ENCODE measurements at regions not wholly inside any gene's neighbourhood (a gene's known extent, or its start where the extent isn't known, plus 50 kb on each side); places are given as distances from the start of the nearest gene placed in this dataset.

DNA sequence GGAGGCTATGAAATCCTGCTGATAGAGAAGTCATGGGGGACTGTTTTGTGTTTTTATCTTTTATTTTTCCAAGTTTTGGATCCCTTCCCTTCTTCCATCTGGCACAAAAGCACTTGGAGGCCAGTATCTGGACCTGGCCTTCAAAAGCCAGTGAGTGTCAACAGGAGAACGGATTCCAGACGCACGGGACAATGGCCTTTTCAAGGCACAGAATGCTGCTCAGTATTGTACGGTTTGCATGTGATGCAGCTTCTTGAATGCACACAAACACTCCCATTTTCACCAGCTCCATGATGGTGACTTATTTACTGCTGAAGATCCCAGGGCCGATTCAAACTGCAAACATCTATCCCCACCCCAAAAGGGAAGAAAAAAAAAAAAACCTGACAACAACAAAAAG lies 145.4 kb downstream of the CPEB2 start:
- Histone ChIP-seq H2AFZ (ENCODE audit: low read depth, low read length) (no peak overlapping the region), H4K20me1 (ENCODE audit: insufficient read depth, low read length) (no peaks in the 10 kb centered on the region), H3K4me2 (ENCODE audit: low read length) (no peak overlapping the region), H3K36me3 (ENCODE audit: insufficient read depth, low read length) (no peaks in the 10 kb centered on the region), H3K9ac (ENCODE audit: low read length) (no peak overlapping the region), H3K4me1 (ENCODE audit: insufficient read depth, low read length) (peaks cover 19% of the 10 kb centered on the region), H3K9me3 (ENCODE audit: insufficient read depth, low read depth, low read length) (no peaks in the 10 kb centered on the region), H3K79me2 (ENCODE audit: insufficient read depth, low read length) (no peaks in the 10 kb centered on the region), H3K4me3 (ENCODE audit: insufficient read depth, low read depth, low read length) (no peak overlapping the region), H3K27me3 (ENCODE audit: insufficient read depth, low read length) (no peaks in the 10 kb centered on the region), H3K27ac (ENCODE audit: low read depth, low read length) (no peak overlapping the region)
- peaks cover 38% of the 10 kb centered on the region for H3K4me1 Mint-ChIP-seq (ENCODE audit: low read depth, unreplicated experiment)
- H3K4me3 Mint-ChIP-seq (ENCODE audit: unreplicated experiment): no peak overlapping the region
- H3K27ac Mint-ChIP-seq (ENCODE audit: unreplicated experiment): peak overlapping the region; percentile 4
- DNase-seq (ENCODE audit: low read depth): no peak
- H3K9me3 Mint-ChIP-seq (ENCODE audit: unreplicated experiment): no peaks in the 10 kb centered on the region
- no peaks in the 10 kb centered on the region for H3K27me3 Mint-ChIP-seq (ENCODE audit: low read depth, unreplicated experiment)
- TF ChIP-seq, protein P1, sequence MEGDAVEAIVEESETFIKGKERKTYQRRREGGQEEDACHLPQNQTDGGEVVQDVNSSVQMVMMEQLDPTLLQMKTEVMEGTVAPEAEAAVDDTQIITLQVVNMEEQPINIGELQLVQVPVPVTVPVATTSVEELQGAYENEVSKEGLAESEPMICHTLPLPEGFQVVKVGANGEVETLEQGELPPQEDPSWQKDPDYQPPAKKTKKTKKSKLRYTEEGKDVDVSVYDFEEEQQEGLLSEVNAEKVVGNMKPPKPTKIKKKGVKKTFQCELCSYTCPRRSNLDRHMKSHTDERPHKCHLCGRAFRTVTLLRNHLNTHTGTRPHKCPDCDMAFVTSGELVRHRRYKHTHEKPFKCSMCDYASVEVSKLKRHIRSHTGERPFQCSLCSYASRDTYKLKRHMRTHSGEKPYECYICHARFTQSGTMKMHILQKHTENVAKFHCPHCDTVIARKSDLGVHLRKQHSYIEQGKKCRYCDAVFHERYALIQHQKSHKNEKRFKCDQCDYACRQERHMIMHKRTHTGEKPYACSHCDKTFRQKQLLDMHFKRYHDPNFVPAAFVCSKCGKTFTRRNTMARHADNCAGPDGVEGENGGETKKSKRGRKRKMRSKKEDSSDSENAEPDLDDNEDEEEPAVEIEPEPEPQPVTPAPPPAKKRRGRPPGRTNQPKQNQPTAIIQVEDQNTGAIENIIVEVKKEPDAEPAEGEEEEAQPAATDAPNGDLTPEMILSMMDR (IDR thresholded peaks at IDR 0.05; ENCODE audit: insufficient read depth, low read depth, low read length): no peak
- TF ChIP-seq EZH2 (IDR thresholded peaks at IDR 0.05; ENCODE audit: insufficient read depth, low read length): no peak
- FAIRE-seq: no peak
- H3K36me3 Mint-ChIP-seq (ENCODE audit: low read depth, unreplicated experiment): peaks cover 2% of the 10 kb centered on the region

DNA sequence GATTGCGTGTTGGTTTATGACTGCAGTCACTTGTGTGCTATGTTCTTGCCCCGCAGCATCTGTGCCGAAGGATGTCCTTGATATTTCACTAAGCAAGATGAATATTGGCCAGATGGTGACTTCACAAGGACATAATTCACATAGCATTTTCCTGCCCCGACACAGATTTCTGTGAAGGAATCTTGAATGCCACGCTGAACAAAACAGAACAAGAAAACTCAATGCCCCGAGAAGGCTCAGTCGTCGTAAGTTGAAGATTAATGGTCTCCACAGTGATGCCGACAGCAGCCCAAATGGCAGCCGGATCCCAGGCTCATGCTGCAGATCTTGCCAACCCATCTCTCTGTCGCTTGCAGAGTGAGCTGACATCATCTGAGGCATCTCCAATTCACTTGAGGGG lies 145.9 kb downstream of the CPEB2 start:
- Histone ChIP-seq H3K4me2 (ENCODE audit: low read length) (no peak overlapping the region), H2AFZ (ENCODE audit: low read depth, low read length) (no peak overlapping the region), H3K9ac (ENCODE audit: low read length) (no peak overlapping the region), H3K36me3 (ENCODE audit: insufficient read depth, low read length) (no peaks in the 10 kb centered on the region), H3K9me3 (ENCODE audit: insufficient read depth, low read depth, low read length) (no peaks in the 10 kb centered on the region), H3K27me3 (ENCODE audit: insufficient read depth, low read length) (no peaks in the 10 kb centered on the region), H3K4me3 (ENCODE audit: insufficient read depth, low read depth, low read length) (no peak overlapping the region), H3K27ac (ENCODE audit: low read depth, low read length) (no peak overlapping the region), H3K79me2 (ENCODE audit: insufficient read depth, low read length) (no peaks in the 10 kb centered on the region), H3K4me1 (ENCODE audit: insufficient read depth, low read length) (peaks cover 19% of the 10 kb centered on the region), H4K20me1 (ENCODE audit: insufficient read depth, low read length) (no peaks in the 10 kb centered on the region)
- DNase-seq (ENCODE audit: low read depth) (no peak), FAIRE-seq (no peak)
- no peaks in the 10 kb centered on the region for H3K9me3 Mint-ChIP-seq (ENCODE audit: unreplicated experiment)
- H3K4me3 Mint-ChIP-seq (ENCODE audit: unreplicated experiment): no peak overlapping the region
- peak overlapping the region; percentile 95 for H3K27ac Mint-ChIP-seq (ENCODE audit: unreplicated experiment)
- peaks cover 38% of the 10 kb centered on the region for H3K4me1 Mint-ChIP-seq (ENCODE audit: low read depth, unreplicated experiment)
- H3K27me3 Mint-ChIP-seq (ENCODE audit: low read depth, unreplicated experiment): no peaks in the 10 kb centered on the region
- peaks cover 2% of the 10 kb centered on the region for H3K36me3 Mint-ChIP-seq (ENCODE audit: low read depth, unreplicated experiment)
- TF ChIP-seq EZH2 (IDR thresholded peaks at IDR 0.05; ENCODE audit: insufficient read depth, low read length): no peak
- TF ChIP-seq, protein P1 (IDR thresholded peaks at IDR 0.05; ENCODE audit: insufficient read depth, low read depth, low read length): no peak

DNA sequence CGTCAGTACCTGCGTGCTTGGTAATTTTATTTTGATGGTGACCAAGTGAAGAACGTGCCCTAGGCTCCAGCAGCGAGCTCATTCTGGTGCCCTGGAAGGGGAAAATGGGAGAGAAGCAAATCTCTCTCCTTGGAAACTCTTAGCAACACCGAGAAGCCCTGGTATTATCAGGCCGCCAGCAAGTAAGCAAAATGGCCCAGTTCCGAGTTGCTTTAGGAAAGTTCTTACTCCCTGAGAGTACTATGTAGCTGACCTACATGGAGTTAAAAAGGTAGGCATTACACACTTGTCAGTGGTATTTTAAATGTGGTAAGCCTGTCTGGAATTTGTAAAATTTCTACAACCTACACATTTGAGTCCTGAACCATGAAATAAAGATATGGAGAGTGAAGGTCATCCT lies 146.4 kb downstream of the CPEB2 start:
- Histone ChIP-seq H3K9me3 (ENCODE audit: insufficient read depth, low read depth, low read length) (no peaks in the 10 kb centered on the region), H3K79me2 (ENCODE audit: insufficient read depth, low read length) (no peaks in the 10 kb centered on the region), H3K36me3 (ENCODE audit: insufficient read depth, low read length) (no peaks in the 10 kb centered on the region), H3K4me1 (ENCODE audit: insufficient read depth, low read length) (peaks cover 19% of the 10 kb centered on the region), H3K4me3 (ENCODE audit: insufficient read depth, low read depth, low read length) (no peak overlapping the region), H2AFZ (ENCODE audit: low read depth, low read length) (no peak overlapping the region), H3K4me2 (ENCODE audit: low read length) (peak overlapping the region; percentile 66), H3K9ac (ENCODE audit: low read length) (no peak overlapping the region), H4K20me1 (ENCODE audit: insufficient read depth, low read length) (no peaks in the 10 kb centered on the region), H3K27ac (ENCODE audit: low read depth, low read length) (no peak overlapping the region), H3K27me3 (ENCODE audit: insufficient read depth, low read length) (no peaks in the 10 kb centered on the region)
- Mint-ChIP-seq H3K27ac (ENCODE audit: unreplicated experiment) (peak overlapping the region; percentile 95), H3K36me3 (ENCODE audit: low read depth, unreplicated experiment) (peaks cover 2% of the 10 kb centered on the region), H3K9me3 (ENCODE audit: unreplicated experiment) (no peaks in the 10 kb centered on the region), H3K4me1 (ENCODE audit: low read depth, unreplicated experiment) (peaks cover 41% of the 10 kb centered on the region), H3K27me3 (ENCODE audit: low read depth, unreplicated experiment) (no peaks in the 10 kb centered on the region), H3K4me3 (ENCODE audit: unreplicated experiment) (no peak overlapping the region)
- no peak for TF ChIP-seq EZH2 (IDR thresholded peaks at IDR 0.05; ENCODE audit: insufficient read depth, low read length)
- TF ChIP-seq, protein P1 (IDR thresholded peaks at IDR 0.05; ENCODE audit: insufficient read depth, low read depth, low read length): no peak
- DNase-seq (ENCODE audit: low read depth) (peak; percentile 25), FAIRE-seq (no peak)

Data from astrocyte (in vitro differentiated cells and primary cell).